Naive thymus-derived CD4-positive, alpha-beta T cell (primary cell): ENCODE measurements at regions not wholly inside any gene's neighbourhood (a gene's known extent, or its start where the extent isn't known, plus 50 kb on each side); places are given as distances from the start of the nearest gene placed in this dataset.

ENCODE experiments used
- ATAC-seq: fragments of 150-1000 bp; cut with Tn5 transposase; 2 replicates; pipeline ENCODE4 v1.10.0; 2021; ENCODE audit warnings: mild to moderate bottlenecking, moderate library complexity
- CTCF ChIA-PET: fragments of 350-600 bp; sonication (Branson Sonifier 250); formaldehyde crosslinking; loops from one replicate; lab custom pipeline; 2021; ENCODE audit warnings: antibody characterized with exemption; lab: Charles Lee
- POLR2A ChIA-PET: fragments of 350-600 bp; sonication (Branson Sonifier 250); formaldehyde crosslinking; loops from one replicate; lab custom pipeline; 2021; ENCODE audit warnings: antibody characterized with exemption, inconsistent platforms; lab: Charles Lee
- DNase-seq, 9 donors: peaks; one replicate each; pipeline versions ENCODE4 v3.0.0 to v3.0.0-alpha.2; 2020 to 2022; ENCODE audit warnings: mixed read lengths in 1 of 9
- H3K27ac ChIP-seq: one replicate; pipeline ENCODE4 v1.7.0; 2013; ENCODE audit warnings: mild to moderate bottlenecking, low read depth, low read length, moderate library complexity
- H3K27me3 ChIP-seq, 2 donors: one replicate each; pipeline ENCODE4 v1.7.0; 2013; ENCODE audit warnings: low read length in 2 of 2, mild to moderate bottlenecking in 2 of 2, moderate library complexity in 2 of 2; ENCODE audit not compliant: control insufficient read depth in 2 of 2, insufficient read depth in 2 of 2
- H3K36me3 ChIP-seq, 3 experiments: 1 replicate in 2 of 3; 2 replicates in 1 of 3; pipeline ENCODE4 v1.7.0; 2013; ENCODE audit warnings: low read length in 3 of 3, mild to moderate bottlenecking in 3 of 3, moderate library complexity in 1 of 3; ENCODE audit not compliant: insufficient read depth in 3 of 3, control insufficient read depth in 2 of 3
- H3K4me1 ChIP-seq, 2 donors: one replicate each; pipeline ENCODE4 v1.7.0; 2013; ENCODE audit warnings: low read length in 2 of 2, mild to moderate bottlenecking in 2 of 2, moderate library complexity in 1 of 2; ENCODE audit not compliant: control insufficient read depth in 2 of 2, insufficient read depth in 2 of 2
- H3K4me3 ChIP-seq: 2 replicates; pipeline ENCODE4 v1.7.0; 2013; ENCODE audit warnings: mild to moderate bottlenecking, low read length
- H3K9me3 ChIP-seq, 3 experiments: 1 replicate in 2 of 3; 2 replicates in 1 of 3; pipeline ENCODE4 v1.7.0; 2013; ENCODE audit warnings: low read length in 3 of 3; ENCODE audit not compliant: control insufficient read depth in 2 of 3
- H3K27ac Mint-ChIP-seq, 9 donors: one replicate each; pipeline ENCODE4 v1.8.0; 2020 to 2022; ENCODE audit warnings: mixed read lengths in 9 of 9, mild to moderate bottlenecking in 8 of 9, moderate library complexity in 5 of 9, inconsistent platforms in 2 of 9
- H3K27me3 Mint-ChIP-seq, 5 donors: one replicate each; pipeline ENCODE4 v1.8.0; 2021 to 2022; ENCODE audit warnings: mixed read lengths in 5 of 5, mild to moderate bottlenecking in 1 of 5
- H3K36me3 Mint-ChIP-seq, 5 donors: one replicate each; pipeline ENCODE4 v1.8.0; 2020 to 2022; ENCODE audit warnings: mixed read lengths in 5 of 5, mild to moderate bottlenecking in 3 of 5, inconsistent platforms in 1 of 5
- H3K4me1 Mint-ChIP-seq, 7 donors: one replicate each; pipeline ENCODE4 v1.8.0; 2020 to 2022; ENCODE audit warnings: mixed read lengths in 7 of 7, mild to moderate bottlenecking in 3 of 7, inconsistent platforms in 1 of 7
- H3K4me3 Mint-ChIP-seq, 10 donors: one replicate each; pipeline ENCODE4 v1.8.0; 2020 to 2022; ENCODE audit warnings: mild to moderate bottlenecking in 10 of 10, mixed read lengths in 10 of 10, moderate library complexity in 6 of 10, inconsistent platforms in 2 of 10
- H3K9me3 Mint-ChIP-seq, 11 donors: one replicate each; pipeline ENCODE4 v1.8.0; 2020 to 2022; ENCODE audit warnings: mixed read lengths in 11 of 11, mild to moderate bottlenecking in 4 of 11, inconsistent platforms in 1 of 11, moderate library complexity in 1 of 11
- intact Hi-C, 2 donors: fragments of 100-400 bp; cut with micrococcal nuclease; formaldehyde crosslinking; loops; one replicate each; pipeline ENCODE4 v1.15.1; 2023

DNA sequence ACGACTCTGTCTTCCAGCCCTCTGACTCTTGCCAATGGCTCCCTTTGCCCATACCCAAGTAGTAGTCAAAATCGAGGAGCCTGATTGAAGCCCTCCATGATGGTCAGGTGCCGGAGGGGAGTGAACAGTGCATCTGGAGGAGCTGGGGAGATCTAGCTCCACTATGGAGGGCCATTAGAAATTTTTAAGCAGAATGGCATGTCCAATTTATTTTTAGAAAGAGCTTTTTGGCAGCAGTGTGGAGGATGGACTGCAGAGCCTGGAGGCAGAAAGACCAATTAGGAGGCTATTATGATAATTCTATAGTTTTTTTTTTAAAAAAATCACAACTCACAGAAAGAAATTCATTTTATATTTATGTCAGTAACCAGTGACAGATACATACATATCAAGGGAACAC, 92.7 kb upstream of the SLC7A1 start:
- CTCF ChIA-PET = no interaction called here
- no peak overlapping the region for H3K4me3 Mint-ChIP-seq
- DNase-seq = no peak
- intact Hi-C loops = no loop called here
- no peaks in the 10 kb centered on the region for H3K4me1 Mint-ChIP-seq
- H3K27me3 ChIP-seq = no peaks in the 10 kb centered on the region
- peaks cover 0 to 4% (median 0%) of the 10 kb centered on the region in 5 donors for H3K36me3 Mint-ChIP-seq
- H3K27ac Mint-ChIP-seq = no peak overlapping the region
- H3K36me3 ChIP-seq = no peaks in the 10 kb centered on the region
- no peak overlapping the region for H3K4me3 ChIP-seq
- H3K27me3 Mint-ChIP-seq = peaks cover 6 to 24% (median 19%) of the 10 kb centered on the region in 5 donors
- no peak overlapping the region for H3K27ac ChIP-seq
- no peak for ATAC-seq
- peaks cover 0 to 4% (median 0%) of the 10 kb centered on the region in 3 experiments for H3K9me3 ChIP-seq
- POLR2A ChIA-PET = no interaction called here
- no peaks in the 10 kb centered on the region for H3K4me1 ChIP-seq
- peaks cover 0 to 12% (median 4%) of the 10 kb centered on the region in 11 donors for H3K9me3 Mint-ChIP-seq

DNA sequence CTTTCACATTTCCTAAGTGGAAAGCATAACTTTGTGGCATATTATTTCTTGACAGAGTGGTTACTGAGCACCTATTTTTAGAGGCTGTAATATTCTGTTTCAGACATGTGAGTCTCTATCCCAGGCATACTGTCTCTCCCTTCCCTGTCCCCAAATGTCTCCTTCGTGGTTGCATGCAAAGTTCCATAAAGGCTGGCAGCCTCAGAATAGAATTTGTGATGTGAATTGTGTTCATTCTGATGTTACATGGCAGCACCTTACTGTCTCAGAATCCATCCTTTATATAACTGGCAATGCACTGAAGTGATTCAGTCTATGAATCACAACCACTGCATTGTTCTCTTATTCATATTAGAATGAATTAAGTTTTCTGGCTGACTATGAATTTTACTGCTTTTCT, 89.0 kb upstream of the SLC7A1 start:
- Histone ChIP-seq H3K27ac (no peak overlapping the region), H3K4me1 (no peaks in the 10 kb centered on the region), H3K27me3 (no peaks in the 10 kb centered on the region), H3K36me3 (no peaks in the 10 kb centered on the region), H3K9me3 (peaks cover 0 to 4% (median 0%) of the 10 kb centered on the region in 3 experiments), H3K4me3 (no peak overlapping the region)
- no peak overlapping the region for H3K27ac Mint-ChIP-seq
- no peak overlapping the region for H3K4me3 Mint-ChIP-seq
- ChIA-PET CTCF (no interaction called here), POLR2A (no interaction called here)
- peaks cover 0 to 12% (median 5%) of the 10 kb centered on the region in 11 donors for H3K9me3 Mint-ChIP-seq
- intact Hi-C loops = no loop called here
- peaks cover 9 to 23% (median 16%) of the 10 kb centered on the region in 5 donors for H3K27me3 Mint-ChIP-seq
- ATAC-seq = no peak
- DNase-seq = no peak
- no peaks in the 10 kb centered on the region for H3K4me1 Mint-ChIP-seq
- peaks cover 0 to 4% (median 0%) of the 10 kb centered on the region in 5 donors for H3K36me3 Mint-ChIP-seq

DNA sequence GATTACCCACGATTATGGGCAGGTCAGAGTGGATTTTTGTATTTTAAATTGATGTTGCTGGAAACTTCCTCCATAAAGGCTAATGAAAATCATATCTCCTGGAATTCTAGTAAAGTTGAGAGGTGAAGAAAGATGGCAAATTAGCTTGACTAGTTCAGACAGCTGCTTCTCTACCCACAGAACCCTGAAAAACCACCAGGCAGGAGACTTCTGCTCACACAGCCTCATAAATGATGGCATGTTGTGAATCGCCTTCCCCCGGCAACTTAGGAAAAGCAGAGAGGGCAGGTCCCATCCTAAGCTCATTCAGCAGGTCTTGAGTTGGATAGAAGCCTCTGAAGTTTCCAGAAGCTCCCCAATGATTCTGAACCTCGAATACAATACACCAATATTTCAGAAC, 87.6 kb upstream of the SLC7A1 start:
- H3K4me3 ChIP-seq = no peak overlapping the region
- POLR2A ChIA-PET = no interaction called here

DNA sequence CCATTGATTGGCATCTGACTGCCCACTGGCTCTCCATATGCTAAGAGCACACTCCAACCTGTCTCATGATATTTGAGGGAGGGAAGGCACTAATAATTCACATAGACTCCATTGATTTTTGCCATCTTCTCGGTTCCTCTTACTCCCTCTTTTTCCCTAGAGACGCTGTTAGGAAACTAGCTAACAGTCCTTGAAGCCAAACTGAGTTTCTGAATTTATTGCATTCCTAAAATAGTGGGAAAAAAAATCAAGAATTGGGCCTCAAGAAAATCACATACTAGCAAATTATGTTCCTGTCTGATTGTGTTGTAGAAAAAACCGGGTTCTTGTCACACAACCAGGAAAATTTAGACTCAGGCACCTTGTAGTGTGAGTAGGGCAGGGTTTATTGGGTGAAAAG, 86.4 kb upstream of the SLC7A1 start:
- ChIA-PET POLR2A (no interaction called here), CTCF (no interaction called here)
- H3K4me1 ChIP-seq = no peaks in the 10 kb centered on the region
- no peak overlapping the region for H3K27ac Mint-ChIP-seq
- intact Hi-C loops = no loop called here
- ATAC-seq = no peak
- H3K36me3 Mint-ChIP-seq = no peaks in the 10 kb centered on the region
- peaks cover 5 to 17% (median 10%) of the 10 kb centered on the region in 5 donors for H3K27me3 Mint-ChIP-seq
- H3K4me1 Mint-ChIP-seq = no peaks in the 10 kb centered on the region
- DNase-seq = no peak
- H3K27ac ChIP-seq = no peak overlapping the region
- no peak overlapping the region for H3K4me3 Mint-ChIP-seq
- peaks cover 0 to 12% (median 0%) of the 10 kb centered on the region in 11 donors for H3K9me3 Mint-ChIP-seq
- no peaks in the 10 kb centered on the region for H3K27me3 ChIP-seq
- H3K36me3 ChIP-seq = no peaks in the 10 kb centered on the region
- peaks cover 0 to 4% (median 0%) of the 10 kb centered on the region in 3 experiments for H3K9me3 ChIP-seq
- no peak overlapping the region for H3K4me3 ChIP-seq

More for the DNA sequence above, 87.6 kb upstream of the SLC7A1 start:
- DNase-seq = no peak
- H3K36me3 Mint-ChIP-seq = peaks cover 0 to 4% (median 0%) of the 10 kb centered on the region in 5 donors
- no peak overlapping the region for H3K4me3 Mint-ChIP-seq
- H3K4me1 ChIP-seq = no peaks in the 10 kb centered on the region
- H3K27me3 Mint-ChIP-seq = peaks cover 5 to 18% (median 10%) of the 10 kb centered on the region in 5 donors
- H3K9me3 ChIP-seq = peaks cover 0 to 4% (median 0%) of the 10 kb centered on the region in 3 experiments
- H3K27me3 ChIP-seq = no peaks in the 10 kb centered on the region
- intact Hi-C loops = no loop called here
- no peaks in the 10 kb centered on the region for H3K4me1 Mint-ChIP-seq
- H3K36me3 ChIP-seq = no peaks in the 10 kb centered on the region
- H3K27ac ChIP-seq = no peak overlapping the region
- CTCF ChIA-PET = no interaction called here
- H3K9me3 Mint-ChIP-seq = peaks cover 0 to 12% (median 3%) of the 10 kb centered on the region in 11 donors
- H3K27ac Mint-ChIP-seq = no peak overlapping the region
- no peak for ATAC-seq

DNA sequence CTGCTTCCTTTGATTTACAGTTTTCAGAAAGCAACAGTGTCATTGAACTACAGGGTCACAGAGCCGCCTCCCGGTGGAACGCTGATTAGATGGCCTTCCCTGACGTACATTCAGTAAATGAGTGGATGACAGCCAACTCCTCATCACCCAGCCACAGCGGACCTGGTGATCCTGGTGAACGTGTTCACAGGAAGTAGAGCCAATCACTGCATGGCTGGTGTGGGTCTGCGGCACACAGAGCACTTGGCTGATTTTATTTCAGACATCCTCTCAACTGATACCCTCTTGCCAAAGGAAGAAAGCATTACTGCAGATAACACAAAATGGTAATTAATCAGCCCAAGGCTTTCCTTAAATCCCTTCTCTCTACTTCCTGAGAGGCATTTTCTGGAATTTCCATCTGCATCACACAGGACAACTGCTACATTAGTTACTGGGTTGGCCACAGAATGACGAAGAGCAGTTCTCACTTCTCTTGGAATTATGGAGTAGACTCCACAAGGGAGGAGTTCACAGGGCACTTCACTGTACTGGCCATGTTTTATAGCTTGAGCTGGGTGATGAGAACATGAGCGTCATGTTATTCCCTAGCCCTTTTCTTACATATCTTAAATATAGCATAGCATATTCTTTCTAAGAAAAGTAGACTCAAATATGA, 84.0 kb upstream of the SLC7A1 start:
- Mint-ChIP-seq H3K36me3 (no peaks in the 10 kb centered on the region), H3K27me3 (peaks cover 6 to 20% (median 9%) of the 10 kb centered on the region in 5 donors), H3K9me3 (peaks cover 0 to 11% (median 0%) of the 10 kb centered on the region in 11 donors), H3K27ac (no peak overlapping the region), H3K4me3 (no peak overlapping the region), H3K4me1 (no peaks in the 10 kb centered on the region)
- ChIA-PET POLR2A (no interaction called here), CTCF (no interaction called here)
- ATAC-seq = no peak
- no peaks in the 10 kb centered on the region for H3K36me3 ChIP-seq
- H3K9me3 ChIP-seq = peaks cover 0 to 4% (median 0%) of the 10 kb centered on the region in 3 experiments
- intact Hi-C loops = no loop called here
- H3K27me3 ChIP-seq = no peaks in the 10 kb centered on the region
- no peak overlapping the region for H3K27ac ChIP-seq
- H3K4me1 ChIP-seq = no peaks in the 10 kb centered on the region
- no peak overlapping the region for H3K4me3 ChIP-seq
- no peak for DNase-seq

DNA sequence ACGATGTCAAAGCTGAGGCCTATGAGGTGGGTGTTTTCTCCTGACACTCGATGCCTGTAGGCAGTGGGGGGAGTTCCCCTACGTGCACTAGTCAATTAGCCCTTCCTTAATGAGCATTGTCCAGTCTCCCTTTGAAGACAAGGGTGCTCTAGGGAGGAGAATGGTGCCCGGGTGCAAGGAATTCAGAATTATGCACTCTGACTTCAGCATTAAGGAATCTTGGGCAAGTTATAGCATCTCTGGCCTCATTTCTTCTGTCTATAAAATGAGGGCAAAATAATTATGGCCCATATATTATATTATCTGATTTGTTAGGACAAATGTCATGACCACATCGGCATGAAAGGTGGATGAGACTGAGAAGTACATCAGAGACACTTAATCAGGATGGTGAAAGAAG, 82.1 kb upstream of the SLC7A1 start:
- H3K4me3 ChIP-seq = no peak overlapping the region
- Mint-ChIP-seq H3K4me1 (no peaks in the 10 kb centered on the region), H3K27me3 (peaks cover 7 to 20% (median 13%) of the 10 kb centered on the region in 5 donors), H3K4me3 (no peak overlapping the region), H3K27ac (no peak overlapping the region), H3K9me3 (peaks cover 0 to 7% (median 0%) of the 10 kb centered on the region in 11 donors), H3K36me3 (no peaks in the 10 kb centered on the region)
- ATAC-seq = no peak
- H3K4me1 ChIP-seq = no peaks in the 10 kb centered on the region
- no peaks in the 10 kb centered on the region for H3K36me3 ChIP-seq
- DNase-seq = no peak
- CTCF ChIA-PET = no interaction called here
- H3K9me3 ChIP-seq = no peaks in the 10 kb centered on the region
- intact Hi-C loops = no loop called here
- no peaks in the 10 kb centered on the region for H3K27me3 ChIP-seq
- POLR2A ChIA-PET = no interaction called here
- no peak overlapping the region for H3K27ac ChIP-seq

DNA sequence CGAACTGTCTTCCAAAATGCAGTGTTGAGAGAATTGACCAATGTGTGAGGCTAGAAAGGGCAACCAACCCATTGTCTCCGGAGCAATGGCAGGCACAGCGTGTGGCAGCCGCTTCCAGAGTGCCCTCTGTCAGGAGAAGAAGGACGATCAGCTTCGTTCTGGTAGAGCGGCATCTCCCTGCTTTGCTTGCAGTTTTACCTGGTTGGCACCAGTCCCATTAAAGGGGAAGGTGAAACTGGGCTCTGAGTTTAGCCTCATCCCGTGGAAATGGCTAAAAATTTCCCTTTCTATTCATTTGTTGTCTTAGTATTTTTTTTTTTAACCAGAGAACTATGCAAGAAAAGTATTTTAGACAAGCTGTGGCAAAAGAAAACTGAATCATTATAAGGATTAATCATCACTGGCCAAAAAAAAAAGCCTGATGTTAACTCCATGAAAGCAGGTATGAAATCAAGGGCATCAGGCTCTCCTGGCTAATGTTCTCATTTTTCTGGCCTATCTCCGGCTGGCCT, 81.5 kb upstream of the SLC7A1 start:
- intact Hi-C loops = no loop called here
- POLR2A ChIA-PET = no interaction called here
- Histone ChIP-seq H3K4me1 (no peaks in the 10 kb centered on the region), H3K36me3 (no peaks in the 10 kb centered on the region), H3K4me3 (no peak overlapping the region), H3K27ac (no peak overlapping the region), H3K27me3 (no peaks in the 10 kb centered on the region), H3K9me3 (no peaks in the 10 kb centered on the region)
- peaks cover 0 to 11% (median 0%) of the 10 kb centered on the region in 11 donors for H3K9me3 Mint-ChIP-seq
- peaks cover 4 to 20% (median 13%) of the 10 kb centered on the region in 5 donors for H3K27me3 Mint-ChIP-seq
- no peaks in the 10 kb centered on the region for H3K4me1 Mint-ChIP-seq
- CTCF ChIA-PET = no interaction called here
- ATAC-seq = no peak
- H3K27ac Mint-ChIP-seq = no peak overlapping the region
- no peaks in the 10 kb centered on the region for H3K36me3 Mint-ChIP-seq
- H3K4me3 Mint-ChIP-seq = no peak overlapping the region
- DNase-seq = no peak
